NCI-H2107 treated with DMSO at 0.1 percent for 48 hours (cell line): ENCODE measurements at regions not wholly inside any gene's neighbourhood (a gene's known extent, or its start where the extent isn't known, plus 50 kb on each side); places are given as distances from the start of the nearest gene placed in this dataset.

Source experiments
- DNase-seq: peaks from one replicate; lab custom pipeline; 2025; ENCODE audit not compliant: unreplicated experiment; lab: John Stamatoyannopoulos, UW

- no peak for DNase-seq
These were observed 962.3 kb downstream of the TBC1D22A start for GRCh38 chr22:47724751-47725150.

- no peak for DNase-seq
These were observed 961.6 kb downstream of the TBC1D22A start for GRCh38 chr22:47724030-47724429.

GRCh38 chr22:47718337-47718736 is 955.9 kb downstream of the TBC1D22A start:
- DNase-seq = no peak

GRCh38 chr22:47716890-47717615 is 954.6 kb downstream of the TBC1D22A start:
- DNase-seq = no peak

- DNase-seq = no peak
These were observed 953.6 kb downstream of the TBC1D22A start for GRCh38 chr22:47715866-47716578.

- no peak for DNase-seq
These were observed 951.5 kb downstream of the TBC1D22A start for GRCh38 chr22:47713941-47714340.

GRCh38 chr22:47710135-47710534 is 947.7 kb downstream of the TBC1D22A start:
- no peak for DNase-seq

- no peak for DNase-seq
These were observed 942.9 kb downstream of the TBC1D22A start for GRCh38 chr22:47705350-47705749.

- no peak for DNase-seq
These were observed 936.5 kb downstream of the TBC1D22A start for GRCh38 chr22:47698906-47699305.

GRCh38 chr22:47697861-47698260 is 935.4 kb downstream of the TBC1D22A start:
- DNase-seq = no peak

- DNase-seq = no peak
These were observed 934.3 kb downstream of the TBC1D22A start for GRCh38 chr22:47696776-47697175.

- DNase-seq = no peak
These were observed 932.7 kb downstream of the TBC1D22A start for GRCh38 chr22:47695176-47695575.

GRCh38 chr22:47694536-47695130 is 932.2 kb downstream of the TBC1D22A start:
- no peak for DNase-seq

GRCh38 chr22:47693606-47694005 is 931.2 kb downstream of the TBC1D22A start:
- no peak for DNase-seq

- DNase-seq = no peak
These were observed 930.4 kb downstream of the TBC1D22A start for GRCh38 chr22:47692811-47693210.

- DNase-seq = no peak
These were observed 928.9 kb downstream of the TBC1D22A start for GRCh38 chr22:47691152-47691895.

GRCh38 chr22:47690586-47690985 is 928.1 kb downstream of the TBC1D22A start:
- DNase-seq = no peak

- DNase-seq = no peak
These were observed 927.7 kb downstream of the TBC1D22A start for GRCh38 chr22:47690166-47690565.

- DNase-seq = no peak
These were observed 925.3 kb downstream of the TBC1D22A start for GRCh38 chr22:47687776-47688175.

GRCh38 chr22:47687346-47687655 is 924.9 kb downstream of the TBC1D22A start:
- DNase-seq = no peak

- DNase-seq = no peak
These were observed 924.3 kb downstream of the TBC1D22A start for GRCh38 chr22:47686594-47687345.
